SK-N-DZ (cell line): ENCODE measurements at regions not wholly inside any gene's neighbourhood (a gene's known extent, or its start where the extent isn't known, plus 50 kb on each side); places are given as distances from the start of the nearest gene placed in this dataset.
"Not testable (repeated sequence)": the region's sequence is repeated elsewhere in the genome, so short reads cannot be mapped to it uniquely, and the experiment has no call there.

Experiments used
- DNase-seq: peaks from one replicate; pipeline ENCODE4 v3.0.0-alpha.2; 2015; ENCODE audit warnings: low spot score

DNA sequence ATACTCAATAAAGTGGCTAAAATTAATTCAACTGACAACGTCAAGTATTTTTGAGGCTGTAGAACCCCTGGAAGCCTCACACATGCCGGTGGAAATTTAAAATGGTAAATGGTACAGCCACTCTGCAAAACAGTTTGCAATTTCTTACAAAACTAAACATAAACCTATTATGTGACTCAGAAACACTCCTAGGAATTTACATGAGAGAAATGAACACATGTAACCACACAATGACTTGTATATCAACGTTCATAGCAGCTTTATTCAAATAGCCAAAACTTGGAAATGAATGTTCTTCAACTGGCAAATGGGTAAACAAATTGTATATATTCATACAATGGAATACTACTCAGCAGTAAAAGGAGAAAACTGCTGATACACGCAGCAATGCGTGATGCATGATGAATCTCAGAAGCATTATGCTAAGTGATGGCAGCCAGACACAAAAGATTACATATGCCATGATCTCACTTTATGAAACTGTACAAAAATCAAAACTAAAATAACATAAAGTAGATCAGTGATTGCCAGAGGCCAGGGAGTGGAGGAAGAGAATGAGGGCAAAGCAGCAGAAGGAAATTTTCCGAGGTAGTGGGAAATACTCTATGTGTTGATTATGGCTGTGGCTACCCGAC is 112.5 kb downstream of the FAM50B start:
- no peak for DNase-seq

DNA sequence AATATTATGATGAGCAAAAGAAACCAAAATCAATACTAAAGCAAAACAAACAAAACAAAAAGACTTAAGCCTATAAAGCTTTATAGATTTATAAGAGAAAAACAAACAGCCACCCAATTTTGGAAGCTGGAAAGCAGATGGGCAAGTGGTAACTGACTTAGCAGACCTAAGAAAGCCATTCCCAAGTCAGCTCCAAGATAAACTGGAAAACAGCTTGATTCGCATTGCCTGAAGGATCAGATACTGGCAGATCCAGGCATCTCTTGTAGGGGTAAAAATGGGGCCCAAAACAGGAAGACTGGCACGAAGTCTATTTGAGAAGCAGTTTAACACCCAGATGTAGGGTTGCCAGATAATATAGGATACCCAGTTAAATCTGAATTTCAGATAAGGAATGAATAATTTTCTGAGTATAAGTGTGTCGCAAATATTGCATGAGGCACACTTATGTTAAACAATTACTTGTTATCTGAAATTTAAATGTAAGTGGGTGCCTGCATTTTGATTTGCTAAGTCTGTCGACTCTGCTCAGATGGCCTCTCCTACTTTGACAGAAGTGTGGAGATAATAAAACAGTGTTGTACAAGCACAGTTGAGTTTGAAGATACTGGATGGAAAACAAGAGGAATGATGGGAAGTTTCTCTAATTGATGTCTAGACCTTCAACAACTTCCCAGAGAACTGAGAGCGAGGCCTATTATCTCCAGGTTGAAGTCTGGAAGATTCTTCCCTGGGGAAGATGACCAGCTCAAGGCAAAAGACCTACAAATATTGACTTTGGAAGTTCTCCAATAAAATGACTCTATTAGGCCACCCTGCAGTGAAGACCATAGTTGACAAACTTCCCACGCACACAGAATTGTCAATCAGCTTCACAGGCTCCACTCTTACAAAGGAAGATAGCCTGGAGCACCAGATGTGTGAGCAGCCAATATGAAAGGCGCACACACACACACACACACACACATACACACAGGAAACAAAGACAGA is 113.4 kb downstream of the FAM50B start:
- no peak for DNase-seq

DNA sequence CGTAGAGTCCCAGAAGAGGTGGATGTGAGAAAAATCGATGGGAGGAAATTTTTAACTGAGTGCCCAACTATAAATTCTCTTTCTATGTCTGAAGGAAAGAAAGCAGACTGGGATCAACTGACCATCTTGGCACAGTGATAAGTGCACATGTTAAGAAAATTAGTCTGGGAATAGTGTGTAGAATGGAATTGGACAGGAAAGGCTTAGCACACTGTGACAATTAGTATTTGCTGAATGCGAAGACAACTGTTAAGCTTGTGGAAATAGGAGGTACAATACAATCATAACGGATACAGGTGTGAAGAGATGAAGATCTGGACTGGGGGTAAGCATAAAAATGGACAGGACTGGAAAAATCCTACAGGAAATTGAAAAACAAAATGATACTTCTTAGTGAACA is 114.3 kb downstream of the FAM50B start:
- no peak for DNase-seq

DNA sequence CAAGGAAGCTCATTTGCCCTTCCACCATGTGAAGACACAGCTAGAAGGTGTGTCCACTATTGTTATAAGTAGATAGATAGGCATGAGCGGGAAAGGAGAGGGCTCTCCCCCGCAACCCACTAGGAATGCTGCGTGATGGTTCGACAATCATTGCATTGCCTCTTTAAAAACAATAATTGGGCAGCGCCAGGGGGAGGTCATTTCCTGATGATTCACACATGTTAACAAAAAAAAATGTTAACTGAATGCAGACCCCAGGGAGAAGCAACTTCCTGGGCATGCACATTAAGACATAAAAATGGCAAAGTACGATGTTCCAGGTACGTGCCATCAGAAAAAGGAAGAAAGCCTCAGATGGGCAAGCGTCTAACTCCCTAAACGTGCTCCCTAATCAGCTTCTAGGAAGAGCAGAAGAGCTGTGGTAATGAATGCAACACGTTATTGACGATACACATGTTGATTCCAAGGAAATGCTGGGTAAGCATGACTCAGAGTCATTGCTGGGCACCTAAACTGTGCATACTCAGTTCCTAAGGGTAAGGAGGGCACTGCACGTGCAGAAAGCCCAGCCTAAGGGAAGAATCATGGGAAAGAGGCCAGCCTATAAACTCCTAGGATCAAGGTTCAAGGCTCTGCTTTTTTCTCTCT is 113.7 kb downstream of the FAM217A start:
- no peak for DNase-seq

DNA sequence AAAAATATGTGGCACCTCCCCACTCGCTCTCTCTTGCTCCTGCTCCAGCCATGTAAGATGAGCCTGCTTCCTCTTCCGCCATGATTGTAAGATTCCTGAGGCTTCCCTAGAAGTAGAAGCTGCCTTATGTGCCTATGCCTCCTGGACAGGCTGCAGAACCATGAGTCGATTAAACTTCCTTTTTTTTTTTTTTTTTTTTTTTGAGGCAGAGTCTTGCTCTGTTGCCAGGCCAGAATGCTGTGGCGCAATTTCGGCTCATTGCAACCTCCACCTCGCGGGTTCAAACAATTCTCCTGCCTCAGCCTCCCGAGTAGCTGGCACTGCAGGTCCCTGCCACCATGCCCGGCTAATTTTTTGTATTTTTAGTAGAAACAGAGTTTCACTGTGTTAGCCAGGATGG is 112.5 kb downstream of the FAM217A start:
- no peak for DNase-seq

DNA sequence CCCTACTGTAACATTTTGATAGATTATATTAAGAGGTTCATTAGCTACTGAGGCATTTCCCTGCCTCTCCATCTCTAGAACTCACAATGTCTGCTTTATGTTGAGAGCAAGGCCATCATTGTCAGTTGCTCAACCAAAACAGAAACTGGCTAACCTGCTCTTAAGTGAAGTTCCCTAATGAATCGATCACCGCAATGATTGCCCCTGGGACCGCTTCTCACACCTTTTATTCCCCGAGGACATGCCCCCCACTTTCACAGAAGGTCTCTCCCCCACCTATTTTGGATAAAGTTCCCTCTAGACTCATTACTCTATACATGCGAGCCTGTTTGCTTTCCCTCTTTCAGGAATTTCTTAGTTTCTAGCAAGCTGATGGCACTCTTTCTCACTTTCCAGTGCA is 108.8 kb downstream of the FAM217A start:
- no peak for DNase-seq

DNA sequence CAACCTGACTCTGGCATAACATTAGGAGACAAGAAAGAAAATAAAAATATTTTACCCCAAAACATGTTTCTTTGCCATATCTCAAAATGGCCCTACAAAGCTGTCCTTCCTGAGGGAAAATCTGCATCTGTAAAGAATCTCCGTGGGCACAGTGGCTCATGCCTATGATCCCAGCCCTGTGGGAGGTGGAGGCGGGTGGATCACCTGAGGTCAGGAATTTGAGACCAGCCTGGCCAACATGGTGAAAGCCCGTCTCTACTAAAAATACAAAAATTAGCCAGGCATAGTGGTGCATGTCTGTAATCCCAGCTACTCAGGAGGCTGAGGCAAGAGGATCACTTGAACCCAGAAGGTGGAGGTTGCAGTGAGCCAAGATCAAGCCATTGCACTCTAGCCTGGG is 105.8 kb downstream of the FAM217A start:
- not testable (repeated sequence) for DNase-seq

DNA sequence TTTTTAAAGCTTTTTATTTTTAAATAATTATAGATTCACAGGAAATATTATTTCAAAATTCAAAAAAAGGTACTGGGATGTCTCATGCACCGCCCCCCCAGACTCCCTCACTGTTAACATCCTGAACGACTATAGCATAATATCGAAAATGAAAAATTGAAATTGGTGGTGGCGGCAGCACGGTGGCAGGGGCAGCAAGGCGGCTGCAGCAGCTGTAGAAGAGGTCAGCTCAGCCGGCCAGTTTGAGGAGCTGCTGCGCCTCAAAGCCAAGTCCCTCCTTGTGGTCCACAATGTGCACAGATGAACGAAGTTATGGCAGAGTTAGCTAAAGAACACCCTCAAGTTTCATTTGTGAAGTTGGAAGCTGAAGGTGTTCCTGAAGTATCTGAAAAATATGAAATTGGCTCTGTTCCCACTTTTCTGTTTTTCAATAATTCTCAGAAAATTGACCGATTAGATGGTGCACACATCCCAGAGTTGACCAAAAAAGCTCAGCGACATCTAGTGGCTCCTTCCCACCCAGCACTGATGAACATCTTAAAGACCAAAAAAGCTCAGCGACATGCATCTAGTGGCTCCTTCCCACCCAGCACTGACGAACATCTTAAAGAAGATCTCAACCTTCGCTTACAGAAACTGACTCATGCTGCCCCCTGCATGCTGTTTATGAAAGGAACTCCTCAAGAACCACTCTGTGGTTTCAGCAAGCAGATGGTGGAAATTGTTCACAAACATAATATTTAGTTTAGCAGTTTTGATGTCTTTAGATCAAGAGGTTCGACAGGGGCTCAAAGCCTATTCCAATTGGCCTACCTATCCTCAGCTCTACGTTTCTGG is 100.8 kb downstream of the FAM217A start:
- DNase-seq, result peak; percentile 38

DNA sequence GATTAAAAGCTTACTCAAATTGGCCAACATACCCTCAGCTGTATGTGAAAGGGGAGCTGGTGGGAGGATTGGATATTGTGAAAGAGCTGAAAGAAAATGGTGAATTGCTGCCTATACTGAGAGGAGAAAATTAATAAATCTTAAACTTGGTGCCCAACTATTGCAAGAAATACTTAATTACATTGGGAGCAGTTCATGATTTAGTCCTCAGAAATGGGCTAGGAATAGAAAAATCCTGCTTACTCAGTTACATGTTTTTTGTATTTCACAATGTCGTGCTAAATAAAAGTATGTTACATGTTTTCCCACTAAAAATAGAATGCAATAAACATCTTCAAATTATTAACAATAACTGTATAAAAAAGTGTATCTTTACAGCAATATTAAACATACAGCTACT is 100.0 kb downstream of the FAM217A start:
- not testable (repeated sequence) for DNase-seq

DNA sequence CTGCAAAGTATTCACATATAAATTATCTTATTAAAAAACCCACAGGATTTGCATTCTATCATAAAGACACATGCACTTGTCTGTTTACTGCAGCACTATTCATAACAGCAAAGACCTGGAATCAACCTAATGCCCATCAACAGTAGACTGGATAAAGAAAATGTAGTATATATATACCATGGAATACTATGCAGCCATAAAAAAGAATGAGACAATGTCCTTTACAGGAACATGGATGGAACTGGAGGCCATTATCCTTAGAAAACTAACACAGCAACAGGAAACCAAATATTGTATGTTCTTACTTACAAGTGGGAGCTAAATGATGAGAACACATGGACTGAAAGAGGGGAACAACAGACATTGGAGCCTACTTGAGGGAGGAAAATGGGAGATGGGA is 97.0 kb downstream of the FAM217A start:
- no peak for DNase-seq

DNA sequence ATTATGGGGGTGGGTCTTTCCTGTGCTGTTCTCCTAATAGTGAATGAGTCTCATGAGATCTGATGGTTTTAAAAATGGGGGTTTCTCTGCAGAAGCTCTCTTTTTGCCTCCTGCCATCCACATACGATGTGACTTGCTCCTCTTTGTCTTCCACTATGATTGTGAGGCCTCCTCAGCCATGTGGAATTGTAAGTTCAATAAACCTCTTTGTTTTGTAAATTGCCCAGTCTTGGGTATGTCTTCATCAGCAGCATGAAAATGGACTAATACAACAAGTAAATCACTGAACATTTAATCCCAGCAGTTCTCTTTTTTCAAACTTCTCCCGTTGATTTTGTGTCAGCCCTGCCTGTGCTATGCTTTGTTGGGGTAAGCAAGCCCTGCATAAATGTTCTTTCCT is 95.2 kb downstream of the FAM217A start:
- no peak for DNase-seq

DNA sequence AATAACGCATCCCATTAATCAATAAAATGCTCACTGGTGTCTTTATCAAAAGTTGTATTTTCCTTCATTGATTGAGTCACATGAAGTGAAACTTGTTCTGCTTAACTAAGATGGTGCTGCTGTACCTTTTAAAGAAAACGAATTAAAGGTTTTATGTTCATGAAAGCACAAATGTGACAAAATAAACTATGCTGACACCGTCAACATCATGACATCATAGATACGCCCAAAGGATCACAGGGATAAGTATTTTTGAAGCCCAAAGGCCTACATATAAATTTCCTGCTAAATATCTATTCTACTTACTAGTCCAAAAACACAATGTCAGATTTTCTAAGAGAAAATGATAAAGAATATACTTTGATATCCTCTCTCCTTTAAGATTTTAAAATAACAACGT is 94.4 kb downstream of the FAM217A start:
- DNase-seq, result no peak

DNA sequence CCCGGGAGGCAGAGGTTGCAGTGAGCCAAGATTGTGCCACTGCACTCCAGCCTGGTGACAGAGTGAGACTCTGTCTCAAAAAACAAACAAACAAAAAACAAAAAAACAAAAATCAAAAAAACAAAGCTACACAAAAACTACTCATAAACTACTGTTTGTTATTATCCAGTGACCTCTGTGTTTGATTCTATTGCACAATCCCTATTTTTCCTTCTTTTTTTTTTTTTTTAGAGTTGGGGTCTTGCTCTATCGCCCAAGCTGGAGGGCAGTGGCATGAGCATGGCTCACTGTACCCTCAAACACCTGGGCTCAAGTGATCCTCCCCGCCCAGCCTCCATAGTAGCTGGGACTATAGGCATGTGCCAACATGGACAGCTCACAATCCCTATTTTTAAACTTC is 92.7 kb downstream of the FAM217A start:
- DNase-seq, result no peak

DNA sequence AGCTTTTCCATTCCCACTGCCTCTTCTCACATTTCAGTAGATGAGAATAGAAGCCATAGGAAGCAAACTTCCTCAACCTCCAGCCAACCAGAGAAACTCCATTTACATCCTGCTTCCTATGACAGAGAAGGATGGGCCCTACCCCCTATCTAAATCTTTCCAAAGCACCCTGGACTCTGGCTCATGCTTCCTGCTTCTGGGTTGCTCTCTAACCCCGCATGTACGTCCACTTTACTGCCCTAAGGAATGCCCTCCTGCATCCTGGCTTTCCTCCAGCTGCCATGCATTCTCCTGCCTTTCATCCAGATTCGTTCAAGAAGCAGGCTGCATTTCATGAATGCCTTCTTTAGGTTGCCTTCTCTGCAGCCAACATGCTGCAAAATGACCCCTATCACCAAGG is 91.9 kb downstream of the FAM217A start:
- no peak for DNase-seq

DNA sequence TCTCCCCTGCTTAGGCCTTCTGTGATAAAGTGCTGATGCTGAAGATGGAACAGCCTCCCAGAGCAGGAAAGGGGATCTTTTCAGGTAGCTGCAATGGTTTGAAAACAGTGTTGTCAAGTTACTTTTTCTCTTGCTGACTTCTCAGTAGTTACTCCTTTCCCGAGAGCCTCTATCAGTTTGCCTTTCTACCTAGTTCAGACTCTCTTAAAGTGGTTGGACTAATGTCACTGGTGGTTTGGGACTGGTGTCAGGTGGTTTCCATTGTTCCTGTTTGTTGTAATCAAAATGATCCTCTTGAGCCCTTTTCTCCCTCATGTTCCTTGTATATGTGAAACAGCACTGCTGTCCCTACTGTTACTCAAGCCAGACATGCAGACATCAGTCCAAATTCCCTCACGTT is 91.4 kb downstream of the FAM217A start:
- no peak for DNase-seq

DNA sequence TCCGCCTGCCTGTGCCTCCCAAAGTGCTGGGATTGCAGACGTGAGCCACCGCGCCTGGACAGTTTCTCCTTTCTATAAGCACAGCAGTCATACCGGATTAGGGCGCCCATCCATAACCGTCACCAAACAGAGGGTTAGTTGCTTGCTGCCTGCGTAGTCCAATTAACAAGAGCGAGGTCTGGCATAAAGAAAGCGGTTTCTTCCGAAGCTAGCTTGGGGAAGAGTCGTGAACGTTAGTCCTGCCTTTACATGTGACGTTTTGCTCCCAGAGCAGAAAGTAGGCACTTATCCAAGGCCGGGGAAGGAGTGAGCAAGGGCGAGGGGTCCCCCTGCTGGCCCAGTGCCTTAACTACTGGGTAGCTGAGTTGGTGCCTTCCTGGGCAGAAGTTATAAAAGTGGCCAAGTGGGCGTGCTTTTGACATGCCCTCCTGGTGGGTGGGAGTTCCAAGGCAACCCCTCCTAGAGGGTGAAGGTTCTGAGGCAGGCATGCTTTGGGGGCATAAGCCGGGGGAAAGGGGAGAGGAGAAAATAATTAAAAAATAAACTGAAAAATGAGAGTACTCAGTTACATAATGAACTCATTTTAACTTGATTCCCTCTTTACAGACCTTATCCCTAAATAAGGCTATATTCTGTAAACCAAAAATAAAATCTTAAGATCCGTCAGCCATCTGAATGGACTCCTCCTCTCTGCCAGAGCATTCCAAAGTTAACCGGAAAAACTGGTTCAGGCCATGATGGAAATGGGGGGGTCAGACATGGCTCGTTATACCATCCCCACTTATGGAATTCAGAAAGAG is 88.0 kb downstream of the FAM217A start:
- DNase-seq, result peak; percentile 92

DNA sequence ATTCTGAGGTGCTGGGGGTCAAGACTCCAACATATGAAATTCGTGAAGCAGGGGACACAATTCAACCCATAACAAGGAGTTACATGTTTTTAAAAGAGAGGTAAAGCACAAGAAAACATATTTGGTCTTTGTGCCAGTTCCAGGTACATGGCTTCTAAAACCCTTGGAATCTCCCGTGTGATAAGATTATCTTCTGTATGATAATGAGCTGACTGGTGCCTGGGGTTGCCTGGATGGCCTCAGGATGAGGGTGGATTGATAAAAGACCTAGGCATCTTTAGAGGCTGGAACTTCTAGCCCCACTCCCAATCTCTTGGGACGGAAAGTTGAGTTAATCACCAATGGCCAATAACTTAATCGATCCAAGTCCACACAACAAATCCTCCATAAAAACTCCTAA is 87.0 kb downstream of the FAM217A start:
- DNase-seq, result no peak

DNA sequence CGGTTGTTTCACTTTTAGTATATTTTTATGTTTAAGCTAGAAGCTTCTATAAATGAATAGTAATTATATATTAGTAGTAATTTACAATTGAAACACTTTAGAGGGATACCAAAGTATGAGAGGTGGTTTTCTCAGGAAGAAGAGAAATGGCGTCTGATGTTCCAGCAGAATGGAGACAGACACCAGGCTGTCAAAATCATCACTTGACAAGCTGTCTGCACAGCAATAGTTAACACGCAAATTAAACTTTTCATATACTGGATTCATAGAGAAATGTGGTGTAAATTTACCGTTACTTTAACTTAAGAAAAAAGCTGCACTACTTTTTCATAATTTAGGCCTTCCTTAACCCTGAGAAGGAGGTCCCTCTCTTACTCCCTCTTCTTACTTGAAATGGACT is 82.6 kb downstream of the FAM217A start:
- no peak for DNase-seq

DNA sequence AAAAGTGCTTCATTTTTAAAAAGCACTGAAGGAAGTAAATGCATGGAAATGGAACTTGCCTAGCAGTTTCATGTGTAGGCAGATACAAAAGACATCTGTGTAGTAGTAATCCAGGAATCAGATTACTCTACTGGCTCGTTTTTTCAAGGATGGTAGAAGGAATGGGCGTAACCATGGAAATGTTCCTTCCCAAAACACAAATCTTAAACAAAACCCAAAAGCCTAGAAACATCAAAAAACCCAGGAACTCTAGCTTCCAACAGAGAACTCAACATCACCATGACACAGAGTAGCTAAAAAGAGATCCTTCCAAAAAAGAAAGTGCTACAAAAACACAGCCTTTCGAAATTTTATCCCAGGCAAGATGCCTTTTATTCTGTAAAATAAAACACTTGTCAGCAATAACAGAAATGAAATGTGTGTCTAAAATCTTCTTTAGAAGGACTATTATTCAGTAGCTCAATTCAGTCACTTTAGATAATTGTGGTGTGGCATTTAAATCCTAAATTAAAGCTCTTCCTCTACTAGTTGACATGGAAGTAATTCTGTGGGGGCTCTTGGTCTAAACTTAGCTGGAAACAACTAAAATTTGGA is 81.7 kb downstream of the FAM217A start:
- no peak for DNase-seq
